K562 (cell line): ENCODE measurements at regions not wholly inside any gene's neighbourhood (a gene's known extent, or its start where the extent isn't known, plus 50 kb on each side); places are given as distances from the start of the nearest gene placed in this dataset.

ENCODE experiments used
- CBX8 ChIP-seq: fragments of 200-600 bp; sonication (generic); IDR thresholded peaks from 2 replicates; pipeline ENCODE4 v1.6.1; 2012; ENCODE audit warnings: borderline replicate concordance, mixed run types, low read depth, mild to moderate bottlenecking, moderate library complexity, mixed read lengths, low read length, control low read depth, inconsistent platforms; ENCODE audit not compliant: poor library complexity, severe bottlenecking; ENCODE audit errors: extremely low read depth
- CCAR2 ChIP-seq: fragments of 200-400 bp; formaldehyde crosslinking; IDR thresholded peaks from 2 replicates; pipeline ENCODE4 v1.6.1; 2017; ENCODE audit warnings: mild to moderate bottlenecking, low read depth, low read length
- ETV5 ChIP-seq: sonication (generic); formaldehyde crosslinking; IDR thresholded peaks from 2 replicates; pipeline ENCODE4 v1.4.0; 2020; ENCODE audit warnings: low read depth, mild to moderate bottlenecking, missing genetic modification reagents
- FOXK2 ChIP-seq, 2 experiments: fragments of 450-650 bp; IDR thresholded peaks in 1 of 2; conservative IDR thresholded peaks in 1 of 2; 2 replicates each; pipeline ENCODE4 v1.6.1; 2016; ENCODE audit warnings: low read depth in 2 of 2, mild to moderate bottlenecking in 1 of 2
- HLTF ChIP-seq: fragments of 450-650 bp; IDR thresholded peaks from 2 replicates; pipeline ENCODE4 v1.6.1; 2016
- HNRNPH1 ChIP-seq: fragments of 200-400 bp; formaldehyde crosslinking; optimal IDR thresholded peaks from 2 replicates; pipeline ENCODE3; 2017; ENCODE audit warnings: low read depth, mild to moderate bottlenecking, low read length, moderate library complexity
- KLF6 ChIP-seq: fragments of 250-450 bp; sonication (Bioruptor Pico); IDR thresholded peaks from 2 replicates; pipeline ENCODE4 v1.4.0; 2020; ENCODE audit warnings: mild to moderate bottlenecking, moderate library complexity, borderline replicate concordance
- NCOR1 ChIP-seq: fragments of 450-650 bp; IDR thresholded peaks from 2 replicates; pipeline ENCODE4 v1.6.1; 2016; ENCODE audit warnings: mild to moderate bottlenecking, moderate library complexity
- NFIC ChIP-seq: fragments of 450-650 bp; IDR thresholded peaks from 2 replicates; pipeline ENCODE4 v1.6.1; 2017; ENCODE audit warnings: mild to moderate bottlenecking, inconsistent platforms
- PTRF ChIP-seq: fragments of 450-650 bp; IDR thresholded peaks from 2 replicates; pipeline ENCODE4 v1.6.1; 2016; ENCODE audit warnings: mild to moderate bottlenecking, missing genetic modification characterization, missing compliant biosample characterization
- THAP12 ChIP-seq: fragments of 250-450 bp; sonication (Bioruptor Pico); IDR thresholded peaks from 2 replicates; pipeline ENCODE4 v1.9.0; 2021; ENCODE audit warnings: mild to moderate bottlenecking, inconsistent platforms
- ZBTB1 ChIP-seq: sonication (generic); formaldehyde crosslinking; IDR thresholded peaks from 2 replicates; pipeline ENCODE4 v1.8.1; 2023; ENCODE audit warnings: missing genetic modification reagents, low read depth, mild to moderate bottlenecking, borderline replicate concordance
- ZNF24 ChIP-seq: fragments of 450-650 bp; IDR thresholded peaks from 2 replicates; pipeline ENCODE4 v1.6.1; 2016
- ZNF280B ChIP-seq: fragments of 250-450 bp; sonication (Bioruptor Pico); IDR thresholded peaks from 2 replicates; pipeline ENCODE4 v1.5.1; 2021; ENCODE audit warnings: mild to moderate bottlenecking
- ZNF316 ChIP-seq: fragments of 450-650 bp; IDR thresholded peaks from 2 replicates; pipeline ENCODE4 v1.6.1; 2016
- TF ChIP-seq, protein P1 (sequence below): fragments of 450-650 bp; formaldehyde crosslinking; IDR thresholded peaks from 2 replicates; pipeline ENCODE4 v1.4.0; 2022; ENCODE audit warnings: missing genetic modification characterization
- TF ChIP-seq, protein P2 (sequence below): fragments of 450-650 bp; IDR thresholded peaks from 2 replicates; pipeline ENCODE4 v1.6.1; 2018; ENCODE audit not compliant: partially characterized antibody

- TF ChIP-seq THAP12 = no peak
- TF ChIP-seq, protein P1, sequence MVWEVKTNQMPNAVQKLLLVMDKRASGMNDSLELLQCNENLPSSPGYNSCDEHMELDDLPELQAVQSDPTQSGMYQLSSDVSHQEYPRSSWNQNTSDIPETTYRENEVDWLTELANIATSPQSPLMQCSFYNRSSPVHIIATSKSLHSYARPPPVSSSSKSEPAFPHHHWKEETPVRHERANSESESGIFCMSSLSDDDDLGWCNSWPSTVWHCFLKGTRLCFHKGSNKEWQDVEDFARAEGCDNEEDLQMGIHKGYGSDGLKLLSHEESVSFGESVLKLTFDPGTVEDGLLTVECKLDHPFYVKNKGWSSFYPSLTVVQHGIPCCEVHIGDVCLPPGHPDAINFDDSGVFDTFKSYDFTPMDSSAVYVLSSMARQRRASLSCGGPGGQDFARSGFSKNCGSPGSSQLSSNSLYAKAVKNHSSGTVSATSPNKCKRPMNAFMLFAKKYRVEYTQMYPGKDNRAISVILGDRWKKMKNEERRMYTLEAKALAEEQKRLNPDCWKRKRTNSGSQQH = 0 out of 2 replicates have a peak, but pooled peaks have one; percentile 34
- no peak for TF ChIP-seq ETV5 (CRISPR knock-in tag)
- TF ChIP-seq ZBTB1 = no peak
- TF ChIP-seq HLTF = peak; percentile 80; the same call in 1 of the 2 replicates
- TF ChIP-seq ZNF24 = no peak
- TF ChIP-seq NCOR1 = no peak
- no peak for TF ChIP-seq HNRNPH1
- TF ChIP-seq NFIC = no peak
- TF ChIP-seq CCAR2 = no peak
- no peak for TF ChIP-seq PTRF (tag)
- peak; percentile 83 to 91 for TF ChIP-seq FOXK2 (conservative IDR thresholded peaks at IDR 0.05 in 1 of 2, IDR thresholded peaks at IDR 0.05 in 1 of 2; ENCODE audit: low read depth in 2 of 2)
- peak; percentile 88 for TF ChIP-seq ZNF316
- TF ChIP-seq, protein P2, sequence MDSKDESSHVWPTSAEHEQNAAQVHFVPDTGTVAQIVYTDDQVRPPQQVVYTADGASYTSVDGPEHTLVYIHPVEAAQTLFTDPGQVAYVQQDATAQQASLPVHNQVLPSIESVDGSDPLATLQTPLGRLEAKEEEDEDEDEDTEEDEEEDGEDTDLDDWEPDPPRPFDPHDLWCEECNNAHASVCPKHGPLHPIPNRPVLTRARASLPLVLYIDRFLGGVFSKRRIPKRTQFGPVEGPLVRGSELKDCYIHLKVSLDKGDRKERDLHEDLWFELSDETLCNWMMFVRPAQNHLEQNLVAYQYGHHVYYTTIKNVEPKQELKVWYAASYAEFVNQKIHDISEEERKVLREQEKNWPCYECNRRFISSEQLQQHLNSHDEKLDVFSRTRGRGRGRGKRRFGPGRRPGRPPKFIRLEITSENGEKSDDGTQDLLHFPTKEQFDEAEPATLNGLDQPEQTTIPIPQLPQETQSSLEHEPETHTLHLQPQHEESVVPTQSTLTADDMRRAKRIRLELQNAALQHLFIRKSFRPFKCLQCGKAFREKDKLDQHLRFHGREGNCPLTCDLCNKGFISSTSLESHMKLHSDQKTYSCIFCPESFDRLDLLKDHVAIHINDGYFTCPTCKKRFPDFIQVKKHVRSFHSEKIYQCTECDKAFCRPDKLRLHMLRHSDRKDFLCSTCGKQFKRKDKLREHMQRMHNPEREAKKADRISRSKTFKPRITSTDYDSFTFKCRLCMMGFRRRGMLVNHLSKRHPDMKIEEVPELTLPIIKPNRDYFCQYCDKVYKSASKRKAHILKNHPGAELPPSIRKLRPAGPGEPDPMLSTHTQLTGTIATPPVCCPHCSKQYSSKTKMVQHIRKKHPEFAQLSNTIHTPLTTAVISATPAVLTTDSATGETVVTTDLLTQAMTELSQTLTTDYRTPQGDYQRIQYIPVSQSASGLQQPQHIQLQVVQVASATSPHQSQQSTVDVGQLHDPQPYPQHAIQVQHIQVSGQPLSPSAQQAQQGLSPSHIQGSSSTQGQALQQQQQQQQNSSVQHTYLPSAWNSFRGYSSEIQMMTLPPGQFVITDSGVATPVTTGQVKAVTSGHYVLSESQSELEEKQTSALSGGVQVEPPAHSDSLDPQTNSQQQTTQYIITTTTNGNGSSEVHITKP = no peak
- no peak for TF ChIP-seq ZNF280B (CRISPR knock-in tag)
- TF ChIP-seq KLF6 = no peak
- no peak for TF ChIP-seq CBX8
Measured at GRCh38 chr7:130925136-130925794, 191.3 kb upstream of the KLF14 start (continued).
